GM12891 (cell line): ENCODE measurements at regions not wholly inside any gene's neighbourhood (a gene's known extent, or its start where the extent isn't known, plus 50 kb on each side); places are given as distances from the start of the nearest gene placed in this dataset.

ENCODE experiments used
- PAX5 ChIP-seq: IDR thresholded peaks from 2 replicates; pipeline ENCODE4 v1.6.1; 2011; ENCODE audit warnings: low read length, moderate library complexity, mild to moderate bottlenecking; ENCODE audit not compliant: insufficient read depth, severe bottlenecking
- POLR2A ChIP-seq: IDR thresholded peaks from 2 replicates; pipeline ENCODE4 v1.6.1; 2011; ENCODE audit warnings: low read depth, low read length, control low read depth
- POLR2AphosphoS5 ChIP-seq: IDR thresholded peaks from 2 replicates; pipeline ENCODE4 v1.6.1; 2011; ENCODE audit warnings: low read depth, low read length, control low read depth
- TAF1 ChIP-seq: IDR thresholded peaks from 2 replicates; pipeline ENCODE4 v1.6.1; 2011; ENCODE audit warnings: low read depth, low read length, control low read depth

- TF ChIP-seq POLR2AphosphoS5 (no peak), POLR2A (no peak), PAX5 (no peak), TAF1 (no peak)
Measured at GRCh38 chr3:87766721-87767120, 292.1 kb downstream of the CGGBP1 start.
